ENCODE measurements at regions not wholly inside any gene's neighbourhood (a gene's known extent, or its start where the extent isn't known, plus 50 kb on each side); places are given as distances from the start of the nearest gene placed in this dataset.

GRCh38 chr10:76684968-76685367 is 952.6 kb downstream of the KCNMA1 start:
- no peaks in the 10 kb centered on the region for H3K36me3 ChIP-seq (ENCODE audit: control insufficient read depth, insufficient read depth, low read length)
- H3K79me2 ChIP-seq (ENCODE audit: control insufficient read depth, insufficient read depth, low read length), result no peaks in the 10 kb centered on the region
- no peaks in the 10 kb centered on the region for H4K20me1 ChIP-seq (replicated peaks; ENCODE audit: control insufficient read depth, insufficient read depth, low read length)
- no peak for FAIRE-seq
- in situ Hi-C loops (cut with MboI), result no loop called here
- WGBS (ENCODE audit: insufficient coverage, low coverage, missing lambda C conversion rate), result 0% methylated on average over 5 of the region's 5 CpGs
- ATAC-seq, result no peak
- H3K27me3 ChIP-seq (ENCODE audit: control insufficient read depth in 2 of 2, insufficient read depth in 2 of 2, low read length in 2 of 2), result no peaks in the 10 kb centered on the region
- no peaks in the 10 kb centered on the region for H3K9me1 ChIP-seq (ENCODE audit: control insufficient read depth, insufficient read depth, low read length)
- H3K9ac ChIP-seq (ENCODE audit: insufficient read depth in 1 of 2, low read depth in 2 of 2, low read length in 2 of 2), result no peak overlapping the region
- DNase-seq (ENCODE audit: extremely low read depth in 1 of 4, low spot score in 3 of 4), result no peak
- no TSS peak for BruUV-seq (replicated peaks)
- no peaks in the 10 kb centered on the region for H3K4me1 ChIP-seq (replicated peaks in 1 of 2; ENCODE audit: control insufficient read depth in 2 of 2, insufficient read depth in 2 of 2, low read length in 2 of 2)
- no peak overlapping the region for H3K27ac ChIP-seq (ENCODE audit: extremely low read depth, low read depth, low read length)
- H3K4me3 ChIP-seq, result no peak overlapping the region
- TF ChIP-seq ARNT (IDR thresholded peaks at IDR 0.05) (no peak), PCBP1 (IDR thresholded peaks at IDR 0.05; ENCODE audit: low read depth, low read length, poor library complexity, severe bottlenecking) (no peak), HBP1 (CRISPR knock-in tag; IDR thresholded peaks at IDR 0.05) (no peak), ZNF316 (IDR thresholded peaks at IDR 0.05) (peak; percentile 6; the same call in 1 of the 2 replicates), PBX2 (CRISPR knock-in tag; IDR thresholded peaks at IDR 0.05; ENCODE audit: low read depth) (no peak), PBX2 (tag; conservative IDR thresholded peaks at IDR 0.05; ENCODE audit: low read depth) (no peak), MAFG (tag; conservative IDR thresholded peaks at IDR 0.05) (peak; percentile 22; the same call in 1 of the 2 replicates)
- H3K9me3 ChIP-seq (replicated peaks; ENCODE audit: control insufficient read depth, insufficient read depth, low read depth, low read length), result peaks cover 4% of the 10 kb centered on the region
- intact Hi-C loops (cut with micrococcal nuclease), result no loop called here
- ChIA-PET POLR2A (no interaction called here), CTCF (ENCODE audit: low intra/inter-chr PET ratio) (no interaction called here)
- H3K4me2 ChIP-seq (ENCODE audit: insufficient read depth, low read length), result no peak overlapping the region
- H2AFZ ChIP-seq (ENCODE audit: low read depth, low read length), result no peak overlapping the region

All from K562 (cell line).